Nephron progenitor cell (in vitro differentiated cells): ENCODE measurements at regions not wholly inside any gene's neighbourhood (a gene's known extent, or its start where the extent isn't known, plus 50 kb on each side); places are given as distances from the start of the nearest gene placed in this dataset.
A peak's percentile ranks its signal among the peaks of the same experiment; 100 is the strongest.

Experiments
- DNase-seq: peaks from one replicate; pipeline ENCODE4 v3.0.0; 2021
- H3K27ac Mint-ChIP-seq: 2 replicates; pipeline ENCODE4 v1.8.0; 2021; ENCODE audit warnings: mild to moderate bottlenecking, moderate library complexity, mixed read lengths
- H3K27me3 Mint-ChIP-seq: 2 replicates; pipeline ENCODE4 v1.8.0; 2021; ENCODE audit warnings: mild to moderate bottlenecking, low read depth, mixed read lengths; ENCODE audit not compliant: poor library complexity
- H3K36me3 Mint-ChIP-seq: 2 replicates; pipeline ENCODE4 v1.8.0; 2021; ENCODE audit warnings: low read depth, mixed read lengths
- H3K4me1 Mint-ChIP-seq: 2 replicates; pipeline ENCODE4 v1.8.0; 2021; ENCODE audit warnings: mixed read lengths
- H3K4me3 Mint-ChIP-seq: 2 replicates; pipeline ENCODE4 v1.8.0; 2021; ENCODE audit warnings: mild to moderate bottlenecking, moderate library complexity, mixed read lengths
- H3K9me3 Mint-ChIP-seq: 2 replicates; pipeline ENCODE4 v1.8.0; 2021; ENCODE audit warnings: mild to moderate bottlenecking, moderate library complexity, mixed read lengths
- CTCF ChIP-seq: fragments of 200-600 bp; sonication (generic); IDR thresholded peaks from 2 replicates; pipeline ENCODE4 v1.5.0; 2021; ENCODE audit warnings: antibody characterized with exemption

GRCh38 chr9:696332-697323 is 144.9 kb upstream of the DMRT1 start:
- H3K4me1 Mint-ChIP-seq, result peaks cover 53% of the 10 kb centered on the region
- H3K4me3 Mint-ChIP-seq, result no peak overlapping the region
- peak overlapping the region; percentile 46 for H3K27ac Mint-ChIP-seq
- H3K27me3 Mint-ChIP-seq, result no peaks in the 10 kb centered on the region
- no peak for DNase-seq
- no peak for TF ChIP-seq CTCF
- H3K36me3 Mint-ChIP-seq, result peaks cover 4% of the 10 kb centered on the region
- no peaks in the 10 kb centered on the region for H3K9me3 Mint-ChIP-seq

- H3K4me1 Mint-ChIP-seq, result peaks cover 47% of the 10 kb centered on the region
- H3K4me3 Mint-ChIP-seq, result no peak overlapping the region
- no peaks in the 10 kb centered on the region for H3K27me3 Mint-ChIP-seq
- no peak for DNase-seq
- H3K27ac Mint-ChIP-seq, result peak overlapping the region; percentile 30
- peaks cover 9% of the 10 kb centered on the region for H3K36me3 Mint-ChIP-seq
- TF ChIP-seq CTCF, result no peak
- no peaks in the 10 kb centered on the region for H3K9me3 Mint-ChIP-seq
Observed at GRCh38 chr9:698276-698675, 143.2 kb upstream of the DMRT1 start.

- H3K36me3 Mint-ChIP-seq, result peaks cover 9% of the 10 kb centered on the region
- no peaks in the 10 kb centered on the region for H3K9me3 Mint-ChIP-seq
- TF ChIP-seq CTCF, result no peak
- no peaks in the 10 kb centered on the region for H3K27me3 Mint-ChIP-seq
- peak overlapping the region; percentile 16 for H3K27ac Mint-ChIP-seq
- H3K4me3 Mint-ChIP-seq, result no peak overlapping the region
- DNase-seq, result no peak
- H3K4me1 Mint-ChIP-seq, result peaks cover 40% of the 10 kb centered on the region
Observed at GRCh38 chr9:698954-699353, 142.5 kb upstream of the DMRT1 start.

DNA sequence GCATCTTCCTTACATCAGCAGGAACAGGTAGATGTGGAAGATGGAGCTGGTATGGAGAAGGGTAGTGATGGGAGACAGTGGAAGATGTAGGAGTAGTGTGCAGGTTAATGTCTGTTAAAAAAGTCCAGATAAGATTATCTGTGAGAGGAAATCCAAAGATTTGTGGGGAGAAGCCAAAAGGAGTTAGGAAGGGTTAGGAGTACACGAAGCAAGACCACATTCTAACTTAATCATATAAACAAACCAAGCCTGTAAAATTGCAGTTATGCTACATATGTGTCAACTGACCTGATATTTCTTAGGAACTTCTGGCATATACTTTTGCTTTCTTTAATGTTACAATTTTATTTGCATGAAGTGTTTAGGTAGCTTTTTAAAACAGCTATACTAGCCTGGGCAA is 142.1 kb upstream of the DMRT1 start:
- Mint-ChIP-seq H3K4me1 (peaks cover 35% of the 10 kb centered on the region), H3K4me3 (no peak overlapping the region)
- TF ChIP-seq CTCF, result no peak

GRCh38 chr9:700365-701282 is 140.9 kb upstream of the DMRT1 start:
- no peaks in the 10 kb centered on the region for H3K9me3 Mint-ChIP-seq

More for the DNA sequence above, 142.1 kb upstream of the DMRT1 start:
- Mint-ChIP-seq H3K27ac (no peak overlapping the region), H3K36me3 (peaks cover 9% of the 10 kb centered on the region), H3K9me3 (no peaks in the 10 kb centered on the region), H3K27me3 (no peaks in the 10 kb centered on the region)
- no peak for DNase-seq

More at GRCh38 chr9:700365-701282, 140.9 kb upstream of the DMRT1 start:
- no peaks in the 10 kb centered on the region for H3K27me3 Mint-ChIP-seq
- peak overlapping the region; percentile 36 for H3K27ac Mint-ChIP-seq
- H3K36me3 Mint-ChIP-seq, result peaks cover 4% of the 10 kb centered on the region
- DNase-seq, result no peak
- no peak overlapping the region for H3K4me3 Mint-ChIP-seq
- TF ChIP-seq CTCF, result no peak
- peaks cover 25% of the 10 kb centered on the region for H3K4me1 Mint-ChIP-seq
